Stomach (tissue), 4 donors: ENCODE measurements at regions not wholly inside any gene's neighbourhood (a gene's known extent, or its start where the extent isn't known, plus 50 kb on each side); places are given as distances from the start of the nearest gene placed in this dataset.

Experiments used
- POLR2AphosphoS5 ChIP-seq, 3 donors: sonication (generic); formaldehyde crosslinking; IDR thresholded peaks; one replicate each; pipeline ENCODE4 v1.6.1; 2016; ENCODE audit warnings: antibody characterized with exemption in 3 of 3
- TF ChIP-seq, protein P1 (sequence below), 7 experiments: fragments of 450-650 bp in 4 of 7; fragments of 200-600 bp in 3 of 7; sonication (generic) in 3 of 7; IDR thresholded peaks; one replicate each; pipeline ENCODE4 v1.5.1; 2016 to 2019; ENCODE audit warnings: antibody characterized with exemption in 7 of 7, control low read depth in 2 of 7, mild to moderate bottlenecking in 1 of 7

GRCh38 chr10:2686691-2687090 is 380.7 kb upstream of the PFKP start:
- TF ChIP-seq, protein P1, sequence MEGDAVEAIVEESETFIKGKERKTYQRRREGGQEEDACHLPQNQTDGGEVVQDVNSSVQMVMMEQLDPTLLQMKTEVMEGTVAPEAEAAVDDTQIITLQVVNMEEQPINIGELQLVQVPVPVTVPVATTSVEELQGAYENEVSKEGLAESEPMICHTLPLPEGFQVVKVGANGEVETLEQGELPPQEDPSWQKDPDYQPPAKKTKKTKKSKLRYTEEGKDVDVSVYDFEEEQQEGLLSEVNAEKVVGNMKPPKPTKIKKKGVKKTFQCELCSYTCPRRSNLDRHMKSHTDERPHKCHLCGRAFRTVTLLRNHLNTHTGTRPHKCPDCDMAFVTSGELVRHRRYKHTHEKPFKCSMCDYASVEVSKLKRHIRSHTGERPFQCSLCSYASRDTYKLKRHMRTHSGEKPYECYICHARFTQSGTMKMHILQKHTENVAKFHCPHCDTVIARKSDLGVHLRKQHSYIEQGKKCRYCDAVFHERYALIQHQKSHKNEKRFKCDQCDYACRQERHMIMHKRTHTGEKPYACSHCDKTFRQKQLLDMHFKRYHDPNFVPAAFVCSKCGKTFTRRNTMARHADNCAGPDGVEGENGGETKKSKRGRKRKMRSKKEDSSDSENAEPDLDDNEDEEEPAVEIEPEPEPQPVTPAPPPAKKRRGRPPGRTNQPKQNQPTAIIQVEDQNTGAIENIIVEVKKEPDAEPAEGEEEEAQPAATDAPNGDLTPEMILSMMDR (IDR thresholded peaks at IDR 0.05), result no peak
- no peak for TF ChIP-seq POLR2AphosphoS5 (IDR thresholded peaks at IDR 0.05)
